CD4-positive, alpha-beta T cell (primary cell): ENCODE measurements at regions not wholly inside any gene's neighbourhood (a gene's known extent, or its start where the extent isn't known, plus 50 kb on each side); places are given as distances from the start of the nearest gene placed in this dataset.

Experiments used
- ATAC-seq: fragments of 200-7000 bp; cut with Tn5 transposase; one replicate; pipeline ENCODE4 v1.10.0; 2022; ENCODE audit warnings: mild to moderate bottlenecking; ENCODE audit not compliant: poor library complexity
- CTCF ChIA-PET: fragments of 350-600 bp; sonication (Branson Sonifier 250); formaldehyde crosslinking; loops from one replicate; lab custom pipeline; 2021; ENCODE audit warnings: antibody characterized with exemption, inconsistent platforms; lab: Charles Lee
- POLR2A ChIA-PET: fragments of 350-600 bp; sonication (Branson Sonifier 250); formaldehyde crosslinking; loops from one replicate; lab custom pipeline; 2021; ENCODE audit warnings: antibody characterized with exemption, inconsistent platforms; lab: Charles Lee
- DNase-seq, 14 experiments: peaks; one replicate each; pipeline ENCODE4 v3.0.0-alpha.2; 2013 to 2020; ENCODE audit warnings: mixed read lengths in 2 of 14
- H3K27ac ChIP-seq, 2 donors: one replicate each; pipeline versions ENCODE4 v1.5.1 to v1.7.0; 2013; ENCODE audit warnings: low read length in 2 of 2, low read depth in 1 of 2, mild to moderate bottlenecking in 1 of 2
- H3K27me3 ChIP-seq, 2 experiments: 1 replicate in 1 of 2; 2 replicates in 1 of 2; pipeline versions ENCODE4 v1.6.1 to v1.7.0; 2013; ENCODE audit warnings: low read length in 2 of 2, control low read depth in 1 of 2, mild to moderate bottlenecking in 1 of 2, moderate library complexity in 1 of 2; ENCODE audit not compliant: insufficient read depth in 2 of 2, control insufficient read depth in 1 of 2
- H3K36me3 ChIP-seq: one replicate; pipeline ENCODE4 v1.6.1; 2013; ENCODE audit warnings: low read length, control low read depth; ENCODE audit not compliant: insufficient read depth
- H3K4me1 ChIP-seq: one replicate; pipeline ENCODE4 v1.6.1; 2013; ENCODE audit warnings: low read length, control low read depth; ENCODE audit not compliant: insufficient read depth
- H3K4me3 ChIP-seq: one replicate; pipeline ENCODE4 v1.5.1; 2013; ENCODE audit warnings: mild to moderate bottlenecking, low read length, moderate library complexity
- H3K9me3 ChIP-seq, 2 experiments: 1 replicate in 1 of 2; 2 replicates in 1 of 2; pipeline versions ENCODE4 v1.6.1 to v1.7.0; 2013; ENCODE audit warnings: low read length in 2 of 2, mild to moderate bottlenecking in 2 of 2, control low read depth in 1 of 2, moderate library complexity in 1 of 2; ENCODE audit not compliant: control insufficient read depth in 1 of 2, insufficient read depth in 1 of 2
- H3K27ac Mint-ChIP-seq: one replicate; pipeline ENCODE4 v1.8.0; 2020; ENCODE audit warnings: mixed read lengths
- H3K27me3 Mint-ChIP-seq: one replicate; pipeline ENCODE4 v1.8.0; 2021; ENCODE audit warnings: mixed read lengths
- H3K36me3 Mint-ChIP-seq: one replicate; pipeline ENCODE4 v1.8.0; 2021; ENCODE audit warnings: low read depth, mixed read lengths
- H3K4me1 Mint-ChIP-seq: one replicate; pipeline ENCODE4 v1.8.0; 2021; ENCODE audit warnings: low read depth, mixed read lengths
- H3K4me3 Mint-ChIP-seq: one replicate; pipeline ENCODE4 v1.8.0; 2020; ENCODE audit warnings: mild to moderate bottlenecking, mixed read lengths
- H3K9me3 Mint-ChIP-seq: one replicate; pipeline ENCODE4 v1.8.0; 2020; ENCODE audit warnings: mixed read lengths
- intact Hi-C, 2 experiments: fragments of 100-400 bp; cut with DNase I in 1 of 2; cut with micrococcal nuclease in 1 of 2; formaldehyde crosslinking; loops; one replicate each; pipeline versions ENCODE4 v1.15.1 to v1.9.0; 2023 to 2025; cut with DNase I, micrococcal nuclease
- TF ChIP-seq, protein P1 (sequence below): fragments of 200-600 bp; IDR thresholded peaks from one replicate; pipeline ENCODE4 v1.8.0; 2022; ENCODE audit warnings: antibody characterized with exemption, mild to moderate bottlenecking

GRCh38 chr14:53766601-53767000, 190.0 kb downstream of the BMP4 start:
- intact Hi-C loops = no loop called here
- CTCF ChIA-PET = no interaction called here
- no peak for ATAC-seq
- H3K27ac Mint-ChIP-seq = no peak overlapping the region
- TF ChIP-seq, protein P1, sequence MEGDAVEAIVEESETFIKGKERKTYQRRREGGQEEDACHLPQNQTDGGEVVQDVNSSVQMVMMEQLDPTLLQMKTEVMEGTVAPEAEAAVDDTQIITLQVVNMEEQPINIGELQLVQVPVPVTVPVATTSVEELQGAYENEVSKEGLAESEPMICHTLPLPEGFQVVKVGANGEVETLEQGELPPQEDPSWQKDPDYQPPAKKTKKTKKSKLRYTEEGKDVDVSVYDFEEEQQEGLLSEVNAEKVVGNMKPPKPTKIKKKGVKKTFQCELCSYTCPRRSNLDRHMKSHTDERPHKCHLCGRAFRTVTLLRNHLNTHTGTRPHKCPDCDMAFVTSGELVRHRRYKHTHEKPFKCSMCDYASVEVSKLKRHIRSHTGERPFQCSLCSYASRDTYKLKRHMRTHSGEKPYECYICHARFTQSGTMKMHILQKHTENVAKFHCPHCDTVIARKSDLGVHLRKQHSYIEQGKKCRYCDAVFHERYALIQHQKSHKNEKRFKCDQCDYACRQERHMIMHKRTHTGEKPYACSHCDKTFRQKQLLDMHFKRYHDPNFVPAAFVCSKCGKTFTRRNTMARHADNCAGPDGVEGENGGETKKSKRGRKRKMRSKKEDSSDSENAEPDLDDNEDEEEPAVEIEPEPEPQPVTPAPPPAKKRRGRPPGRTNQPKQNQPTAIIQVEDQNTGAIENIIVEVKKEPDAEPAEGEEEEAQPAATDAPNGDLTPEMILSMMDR = no peak
- Histone ChIP-seq H3K4me3 (no peak overlapping the region), H3K9me3 (peaks cover 0 to 4% of the 10 kb centered on the region in 2 experiments), H3K27ac (no peak overlapping the region), H3K36me3 (no peaks in the 10 kb centered on the region), H3K27me3 (no peaks in the 10 kb centered on the region), H3K4me1 (no peaks in the 10 kb centered on the region)
- peaks cover 2% of the 10 kb centered on the region for H3K9me3 Mint-ChIP-seq
- H3K36me3 Mint-ChIP-seq = no peaks in the 10 kb centered on the region
- no peak overlapping the region for H3K4me3 Mint-ChIP-seq
- no peaks in the 10 kb centered on the region for H3K27me3 Mint-ChIP-seq
- no peaks in the 10 kb centered on the region for H3K4me1 Mint-ChIP-seq
- DNase-seq = no peak
- POLR2A ChIA-PET = no interaction called here

DNA sequence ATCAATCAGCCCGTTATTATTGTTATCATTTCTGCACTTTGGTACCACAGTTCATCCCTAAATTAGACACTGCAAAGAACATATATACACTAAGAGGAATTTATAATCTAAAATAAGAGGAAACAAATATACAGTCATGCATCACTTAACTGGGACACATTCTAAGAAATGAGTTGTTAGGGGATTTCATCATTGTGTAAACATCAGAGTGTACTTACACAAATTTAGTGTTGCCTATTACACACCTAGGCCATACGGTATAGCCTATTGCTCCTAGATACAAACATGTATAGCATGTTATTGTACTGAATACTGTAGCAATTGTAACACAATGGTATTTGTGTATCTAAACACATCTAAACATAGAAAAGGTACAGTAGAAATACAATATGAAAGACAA, 190.5 kb downstream of the BMP4 start:
- TF ChIP-seq, protein P1 = no peak
- peaks cover 2% of the 10 kb centered on the region for H3K9me3 Mint-ChIP-seq
- H3K4me3 Mint-ChIP-seq = no peak overlapping the region
- Histone ChIP-seq H3K4me1 (no peaks in the 10 kb centered on the region), H3K27me3 (no peaks in the 10 kb centered on the region), H3K4me3 (no peak overlapping the region), H3K27ac (no peak overlapping the region), H3K36me3 (no peaks in the 10 kb centered on the region), H3K9me3 (peaks cover 0 to 4% of the 10 kb centered on the region in 2 experiments)
- H3K4me1 Mint-ChIP-seq = no peaks in the 10 kb centered on the region
- intact Hi-C loops = no loop called here
- CTCF ChIA-PET = no interaction called here
- no peak overlapping the region for H3K27ac Mint-ChIP-seq
- no peak for ATAC-seq
- no peaks in the 10 kb centered on the region for H3K36me3 Mint-ChIP-seq
- no peaks in the 10 kb centered on the region for H3K27me3 Mint-ChIP-seq
- DNase-seq = no peak
- POLR2A ChIA-PET = no interaction called here

DNA sequence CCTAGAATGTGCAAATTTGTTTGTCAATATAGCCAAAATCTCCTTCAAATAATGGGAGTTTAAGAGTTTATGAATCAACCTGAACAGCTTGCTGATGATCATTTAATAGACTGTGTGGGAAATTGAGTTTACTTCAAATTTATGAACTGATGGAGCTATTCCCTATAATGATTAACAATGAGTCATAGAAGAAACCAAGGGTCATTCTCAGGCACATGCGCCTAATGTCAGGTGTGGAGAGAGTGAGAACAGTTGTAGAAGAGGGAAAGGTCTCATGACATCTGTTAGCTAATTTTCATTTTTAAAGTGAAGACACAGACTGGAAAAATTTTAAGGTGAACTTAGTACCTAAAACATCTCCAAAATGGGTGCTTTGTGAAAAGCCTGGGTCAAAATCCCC, 191.8 kb downstream of the BMP4 start:
- ATAC-seq (no peak), DNase-seq (no peak)
- H3K4me1 ChIP-seq = no peaks in the 10 kb centered on the region
- H3K27ac ChIP-seq = no peak overlapping the region
- no peak overlapping the region for H3K4me3 ChIP-seq
- intact Hi-C loops = no loop called here
- no peaks in the 10 kb centered on the region for H3K36me3 ChIP-seq
- CTCF ChIA-PET = no interaction called here
- no peaks in the 10 kb centered on the region for H3K36me3 Mint-ChIP-seq
- no peaks in the 10 kb centered on the region for H3K27me3 ChIP-seq
- no peak overlapping the region for H3K27ac Mint-ChIP-seq
- no peak overlapping the region for H3K4me3 Mint-ChIP-seq
- no peaks in the 10 kb centered on the region for H3K27me3 Mint-ChIP-seq
- POLR2A ChIA-PET = no interaction called here
- TF ChIP-seq, protein P1 = no peak
- peaks cover 4% of the 10 kb centered on the region for H3K9me3 Mint-ChIP-seq
- no peaks in the 10 kb centered on the region for H3K4me1 Mint-ChIP-seq
- H3K9me3 ChIP-seq = no peaks in the 10 kb centered on the region
